Iris pigment epithelial cell (primary cell): ENCODE measurements at regions not wholly inside any gene's neighbourhood (a gene's known extent, or its start where the extent isn't known, plus 50 kb on each side); places are given as distances from the start of the nearest gene placed in this dataset.
A peak's percentile ranks its signal among the peaks of the same experiment; 100 is the strongest.

Experiments used
- DNase-seq: peaks from one replicate; pipeline ENCODE4 v3.0.0-alpha.2; 2011; ENCODE audit warnings: low read depth

DNA sequence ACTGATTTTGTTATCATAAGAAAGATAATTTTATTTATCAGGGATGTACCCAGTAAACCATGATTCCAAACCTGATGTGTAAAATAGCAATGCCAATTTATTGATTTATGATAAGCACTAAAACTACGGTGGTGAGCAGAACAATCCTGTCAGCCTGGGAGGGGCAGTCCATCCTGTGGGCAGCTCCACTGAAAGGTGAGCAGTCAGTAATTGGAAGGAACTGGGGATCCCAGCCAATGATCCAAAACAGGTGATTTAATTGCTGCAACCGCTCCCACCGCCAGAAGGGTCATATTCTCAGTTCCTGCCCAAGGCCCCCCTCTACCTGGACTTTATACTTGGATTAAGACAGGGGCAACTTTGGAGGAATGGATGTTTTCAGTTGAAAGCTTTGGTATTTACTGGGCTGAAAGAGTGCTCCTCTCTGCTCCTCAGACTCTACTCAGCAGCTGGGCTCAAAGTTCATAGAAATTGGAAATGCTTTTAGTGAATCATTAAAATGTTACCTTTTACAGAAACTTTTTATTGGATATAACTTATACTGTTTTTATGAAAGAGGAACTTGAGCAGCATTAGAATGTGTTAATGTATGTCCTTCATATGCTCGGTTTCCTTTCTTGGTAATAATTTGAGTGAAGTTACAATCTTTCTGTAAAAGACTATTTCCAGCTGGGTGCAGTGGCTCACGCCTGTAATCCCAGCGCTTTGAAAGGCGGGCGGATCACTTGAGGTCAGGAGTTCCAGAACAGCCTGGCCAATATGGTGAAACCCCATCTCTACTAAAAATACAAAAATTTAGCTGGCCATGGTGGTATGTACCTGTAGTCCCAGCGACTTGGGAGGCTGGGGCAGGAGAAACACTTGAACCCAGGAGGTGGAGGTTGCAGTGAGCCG lies 198.6 kb upstream of the IL12A start:
- DNase-seq, result no peak

- no peak for DNase-seq
Measured at GRCh38 chr3:159791336-159791735, 197.3 kb upstream of the IL12A start.

- DNase-seq, result no peak
Measured at GRCh38 chr3:159792070-159792469, 196.6 kb upstream of the IL12A start.

DNA sequence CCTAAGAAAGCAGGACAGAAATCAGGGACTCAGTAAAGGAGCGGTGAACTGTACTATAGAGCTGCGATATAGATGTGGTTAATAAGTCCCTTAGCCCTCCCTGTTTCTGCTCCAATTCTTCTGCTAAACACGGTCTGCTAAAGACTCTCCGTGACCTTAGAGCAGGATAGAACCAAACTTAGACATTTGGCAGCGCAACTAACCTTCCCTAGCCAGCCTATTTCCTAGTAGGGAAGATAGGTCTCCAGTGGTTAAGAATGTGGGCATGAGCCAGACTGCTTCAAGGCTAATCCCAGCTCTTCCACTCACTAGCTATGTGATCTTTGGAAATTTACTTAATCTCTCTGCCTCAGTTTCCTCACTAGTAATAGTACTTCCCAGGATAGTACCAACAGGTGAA lies 193.6 kb upstream of the IL12A start:
- DNase-seq, result no peak

DNA sequence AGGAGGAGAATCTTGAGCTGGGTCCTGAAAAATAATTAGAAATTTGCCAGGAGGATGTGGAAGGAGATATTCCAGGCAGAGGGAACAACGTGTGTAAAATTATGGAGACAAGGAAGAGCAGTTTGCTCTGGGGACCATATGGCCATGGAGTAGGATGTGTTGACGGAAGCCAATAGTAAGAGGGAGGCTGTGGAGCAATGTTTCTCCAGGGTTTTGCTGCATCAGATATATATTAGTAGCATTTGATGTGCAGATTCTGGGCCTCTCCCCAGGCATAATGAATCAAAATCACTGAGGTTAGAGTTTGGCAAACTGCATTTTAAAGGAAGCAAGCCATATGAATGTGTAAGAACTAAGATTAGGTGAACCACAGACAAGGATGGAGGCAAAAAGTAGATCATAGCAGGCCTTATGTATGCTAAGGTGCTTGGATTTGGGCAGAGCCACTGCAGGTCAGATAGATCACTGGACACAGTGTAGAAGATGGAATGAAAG lies 192.9 kb upstream of the IL12A start:
- DNase-seq, result no peak

DNA sequence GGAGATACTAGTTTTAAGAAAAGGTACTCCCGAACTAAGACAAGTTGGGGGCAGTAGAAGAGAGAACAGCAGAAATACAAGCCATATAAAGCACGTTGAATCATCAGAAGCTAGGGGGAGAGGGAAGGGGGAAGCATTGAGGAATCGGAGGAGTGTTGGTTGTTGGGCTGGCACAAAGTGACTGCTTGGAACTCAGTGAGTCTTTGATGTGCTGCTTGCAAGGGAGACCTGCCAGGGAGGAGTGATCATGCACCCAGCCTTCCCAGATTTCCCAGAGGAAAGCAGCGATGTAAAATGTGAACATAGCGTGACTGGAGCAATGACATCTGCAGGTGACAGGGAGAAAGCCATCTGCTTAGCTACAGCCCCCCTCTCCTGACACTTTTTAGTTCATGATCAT lies 192.4 kb upstream of the IL12A start:
- no peak for DNase-seq

- DNase-seq, result peak; percentile 89
Measured at GRCh38 chr3:159796744-159797143, 191.9 kb upstream of the IL12A start.

GRCh38 chr3:159797771-159798170 lies 190.9 kb upstream of the IL12A start:
- DNase-seq, result no peak

DNA sequence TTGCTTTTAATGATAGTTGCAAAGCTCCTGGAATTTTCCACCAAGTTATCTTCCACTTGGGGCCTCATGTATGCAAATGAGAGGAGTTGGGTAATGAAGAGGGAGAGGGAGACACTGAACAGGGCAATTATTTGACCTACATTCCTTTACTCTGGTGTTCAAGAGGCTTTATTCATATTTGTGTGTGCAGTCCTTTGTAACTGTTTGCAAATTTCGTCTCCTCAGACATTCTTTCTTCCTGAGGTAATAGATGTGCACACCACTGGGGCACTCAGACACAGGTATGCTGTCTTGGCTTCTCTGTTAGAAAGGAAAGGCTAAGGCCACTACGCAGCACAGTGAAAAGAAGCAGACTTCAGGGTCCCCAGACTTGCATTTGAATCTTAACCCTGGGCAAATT lies 189.7 kb upstream of the IL12A start:
- DNase-seq, result peak; percentile 90

- DNase-seq, result no peak
Measured at GRCh38 chr3:159800434-159801155, 188.0 kb upstream of the IL12A start.

- no peak for DNase-seq
Measured at GRCh38 chr3:159802864-159803263, 185.8 kb upstream of the IL12A start.

- DNase-seq, result peak; percentile 46
Measured at GRCh38 chr3:159803459-159803858, 185.2 kb upstream of the IL12A start.

- DNase-seq, result peak; percentile 91
Measured at GRCh38 chr3:159804726-159805410, 183.8 kb upstream of the IL12A start.

- DNase-seq, result no peak
Measured at GRCh38 chr3:159805411-159805772, 183.2 kb upstream of the IL12A start.

DNA sequence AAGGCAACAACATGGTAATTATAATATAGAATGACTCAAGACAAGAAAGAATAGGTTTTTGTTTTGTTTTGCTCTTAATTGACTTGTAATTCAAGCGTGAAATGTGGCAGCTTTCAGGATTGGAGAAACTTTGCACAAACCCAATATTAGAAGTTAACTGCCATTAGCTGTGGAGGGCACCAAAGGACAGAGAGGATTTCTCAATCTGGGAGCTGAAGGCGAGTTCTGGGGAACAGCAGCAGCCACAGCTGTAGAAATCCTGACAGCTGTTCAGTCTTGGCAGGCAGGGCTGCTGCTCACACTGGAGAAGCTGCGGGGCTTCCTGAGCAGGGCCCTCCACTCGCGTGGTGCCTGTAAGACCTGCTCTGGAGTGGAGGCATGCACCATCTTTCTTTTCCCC lies 182.2 kb upstream of the IL12A start:
- DNase-seq, result no peak

- DNase-seq, result no peak
Measured at GRCh38 chr3:159807137-159808040, 181.2 kb upstream of the IL12A start.

DNA sequence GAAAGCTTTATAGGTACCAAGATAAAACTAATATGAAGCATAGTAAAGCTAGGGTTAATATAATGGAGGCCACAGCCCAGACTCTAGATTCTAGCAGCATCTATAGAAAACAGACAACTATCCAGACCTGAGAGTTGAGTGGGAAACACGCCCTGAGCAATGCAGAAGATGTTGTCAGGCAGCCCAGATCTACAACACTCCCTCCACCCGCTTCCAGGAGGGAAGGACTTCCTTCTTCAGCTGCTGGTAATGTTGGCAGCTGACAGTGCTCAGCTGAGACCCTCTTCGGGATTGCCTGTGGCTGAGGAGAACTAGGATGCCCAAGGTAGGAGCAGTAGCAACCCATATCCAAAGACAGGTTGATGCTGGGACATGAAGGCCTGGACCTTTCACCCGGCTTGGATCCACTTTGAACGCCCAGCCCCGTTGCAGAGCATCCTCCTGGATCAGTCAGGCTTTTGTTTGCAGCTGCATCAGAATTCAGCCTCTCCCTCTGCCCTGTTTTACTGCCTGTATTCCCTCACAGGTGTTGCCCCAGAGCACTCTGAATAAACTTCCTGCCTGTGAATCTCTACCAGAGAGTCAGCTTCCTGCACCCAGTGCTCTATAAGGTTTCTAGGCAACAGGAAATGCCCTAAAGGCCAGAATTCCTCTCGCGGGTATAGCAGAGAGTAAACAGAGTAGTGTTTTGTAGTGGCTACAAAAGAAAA lies 174.7 kb upstream of the IL12A start:
- DNase-seq, result peak; percentile 53

DNA sequence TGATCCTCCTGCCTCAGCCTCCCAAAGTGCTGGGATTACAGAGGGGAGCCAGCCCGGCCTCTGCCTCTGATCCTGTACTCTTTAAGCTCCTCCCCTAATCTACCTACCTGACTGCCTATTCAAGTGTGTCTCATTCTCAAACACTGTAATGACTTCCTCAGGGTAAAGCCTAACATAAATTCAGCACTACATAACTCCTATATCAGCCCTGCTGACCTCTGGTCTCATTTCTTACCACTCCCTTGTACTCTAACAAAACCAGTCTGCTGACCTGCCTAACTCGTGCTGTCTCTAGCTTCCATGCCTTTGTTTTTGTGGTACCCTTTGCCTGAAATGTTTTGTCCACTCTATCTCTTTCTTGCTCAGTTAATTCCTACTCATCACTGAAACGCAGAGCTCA lies 172.1 kb upstream of the IL12A start:
- DNase-seq, result no peak

DNA sequence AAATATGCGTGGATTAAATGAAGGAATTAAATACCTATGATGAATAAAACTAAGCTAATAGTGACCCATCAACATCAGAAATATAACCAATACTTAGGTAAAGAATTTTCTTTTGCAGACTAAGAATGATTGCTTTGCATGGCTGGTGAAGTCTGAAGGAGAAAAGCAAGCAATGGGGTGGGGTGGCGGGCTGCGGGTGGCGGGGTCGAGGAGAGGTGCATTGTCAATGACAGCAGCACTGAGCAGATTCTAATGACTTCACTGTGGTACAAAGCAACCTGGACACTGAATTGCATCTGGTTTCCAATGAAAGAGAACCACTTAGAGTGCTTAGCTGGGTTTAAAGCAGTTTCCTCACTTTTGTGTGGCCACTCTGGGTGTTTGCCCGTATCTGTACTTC lies 171.5 kb upstream of the IL12A start:
- DNase-seq, result no peak

- DNase-seq, result no peak
Measured at GRCh38 chr3:159817571-159817970, 171.1 kb upstream of the IL12A start.

DNA sequence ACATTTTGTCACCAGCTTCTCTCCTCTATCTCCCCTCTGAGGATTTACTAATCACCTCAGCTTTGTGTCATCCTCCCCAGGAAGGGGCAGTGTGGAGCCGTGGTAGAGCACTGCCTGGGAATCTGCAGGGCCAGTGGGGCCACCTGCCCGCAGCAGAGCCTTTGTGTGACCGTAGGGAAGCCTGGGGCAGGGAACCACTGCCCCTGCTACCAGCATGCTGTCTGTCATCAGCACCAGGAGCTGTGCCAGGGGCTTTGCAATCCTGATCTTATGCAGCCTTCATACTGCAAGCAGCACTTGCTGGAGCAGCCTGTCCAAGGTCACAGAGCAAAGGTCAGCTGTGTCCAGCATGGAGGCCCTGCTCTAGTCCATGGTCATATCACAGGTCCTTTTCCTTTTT lies 170.2 kb upstream of the IL12A start:
- no peak for DNase-seq
